ENCODE measurements at regions not wholly inside any gene's neighbourhood (a gene's known extent, or its start where the extent isn't known, plus 50 kb on each side); places are given as distances from the start of the nearest gene placed in this dataset.

DNA sequence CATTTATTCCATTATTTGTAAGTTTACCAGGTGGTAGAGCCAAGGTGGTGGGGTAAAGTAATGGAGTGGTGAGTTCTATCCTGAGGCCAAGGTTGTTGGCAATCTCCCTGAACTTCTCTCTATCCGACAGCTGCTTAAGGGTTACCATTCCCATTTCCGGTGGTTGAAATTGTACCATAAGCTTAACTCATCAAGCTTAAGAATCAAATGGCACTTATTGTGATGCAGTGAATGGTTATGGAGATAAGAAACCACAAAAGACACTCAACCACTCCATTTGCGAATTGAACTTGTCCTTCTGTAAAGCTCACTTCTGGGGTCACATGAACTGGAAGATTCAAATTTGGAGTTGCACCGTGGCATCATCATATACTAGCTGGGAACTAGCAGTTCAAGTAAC, 287.4 kb upstream of the SLCO3A1 start:
- TF ChIP-seq, protein P1, sequence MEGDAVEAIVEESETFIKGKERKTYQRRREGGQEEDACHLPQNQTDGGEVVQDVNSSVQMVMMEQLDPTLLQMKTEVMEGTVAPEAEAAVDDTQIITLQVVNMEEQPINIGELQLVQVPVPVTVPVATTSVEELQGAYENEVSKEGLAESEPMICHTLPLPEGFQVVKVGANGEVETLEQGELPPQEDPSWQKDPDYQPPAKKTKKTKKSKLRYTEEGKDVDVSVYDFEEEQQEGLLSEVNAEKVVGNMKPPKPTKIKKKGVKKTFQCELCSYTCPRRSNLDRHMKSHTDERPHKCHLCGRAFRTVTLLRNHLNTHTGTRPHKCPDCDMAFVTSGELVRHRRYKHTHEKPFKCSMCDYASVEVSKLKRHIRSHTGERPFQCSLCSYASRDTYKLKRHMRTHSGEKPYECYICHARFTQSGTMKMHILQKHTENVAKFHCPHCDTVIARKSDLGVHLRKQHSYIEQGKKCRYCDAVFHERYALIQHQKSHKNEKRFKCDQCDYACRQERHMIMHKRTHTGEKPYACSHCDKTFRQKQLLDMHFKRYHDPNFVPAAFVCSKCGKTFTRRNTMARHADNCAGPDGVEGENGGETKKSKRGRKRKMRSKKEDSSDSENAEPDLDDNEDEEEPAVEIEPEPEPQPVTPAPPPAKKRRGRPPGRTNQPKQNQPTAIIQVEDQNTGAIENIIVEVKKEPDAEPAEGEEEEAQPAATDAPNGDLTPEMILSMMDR (IDR thresholded peaks at IDR 0.05), result no peak
- TF ChIP-seq POLR2A (IDR thresholded peaks at IDR 0.05), result no peak
